GM04504 (cell line): ENCODE measurements at regions not wholly inside any gene's neighbourhood (a gene's known extent, or its start where the extent isn't known, plus 50 kb on each side); places are given as distances from the start of the nearest gene placed in this dataset.
"Not testable (repeated sequence)": the region's sequence is repeated elsewhere in the genome, so short reads cannot be mapped to it uniquely, and the experiment has no call there.

Experiments used
- DNase-seq: peaks from one replicate; pipeline ENCODE4 v3.0.0-alpha.2; 2012; ENCODE audit warnings: low read depth

GRCh38 chr1:25171013-25171412, 61.3 kb downstream of the SYF2 start:
- DNase-seq = not testable (repeated sequence)

DNA sequence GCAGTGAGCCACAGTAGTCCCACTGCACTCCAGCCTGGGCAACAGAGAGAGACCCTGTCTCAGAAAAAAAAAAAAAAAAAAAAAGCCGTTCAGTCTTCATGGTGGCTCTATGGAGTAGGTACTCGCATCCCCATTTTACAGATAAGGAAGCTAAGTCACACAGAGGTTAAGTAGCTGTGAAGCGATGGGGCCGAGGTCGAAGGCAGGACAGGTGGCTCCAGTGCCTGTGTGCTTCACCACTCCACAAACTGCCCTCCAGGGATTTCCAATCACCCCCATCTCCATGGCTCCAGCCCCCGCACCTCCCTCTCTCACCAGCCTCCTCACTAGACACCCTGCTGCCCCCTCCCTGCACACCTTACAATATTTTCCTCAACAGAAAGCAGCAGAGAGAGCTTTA, 61.9 kb downstream of the SYF2 start:
- DNase-seq = no peak

GRCh38 chr1:25169610-25170009, 62.7 kb downstream of the SYF2 start:
- no peak for DNase-seq

GRCh38 chr1:25169168-25169567, 63.1 kb downstream of the SYF2 start:
- no peak for DNase-seq

DNA sequence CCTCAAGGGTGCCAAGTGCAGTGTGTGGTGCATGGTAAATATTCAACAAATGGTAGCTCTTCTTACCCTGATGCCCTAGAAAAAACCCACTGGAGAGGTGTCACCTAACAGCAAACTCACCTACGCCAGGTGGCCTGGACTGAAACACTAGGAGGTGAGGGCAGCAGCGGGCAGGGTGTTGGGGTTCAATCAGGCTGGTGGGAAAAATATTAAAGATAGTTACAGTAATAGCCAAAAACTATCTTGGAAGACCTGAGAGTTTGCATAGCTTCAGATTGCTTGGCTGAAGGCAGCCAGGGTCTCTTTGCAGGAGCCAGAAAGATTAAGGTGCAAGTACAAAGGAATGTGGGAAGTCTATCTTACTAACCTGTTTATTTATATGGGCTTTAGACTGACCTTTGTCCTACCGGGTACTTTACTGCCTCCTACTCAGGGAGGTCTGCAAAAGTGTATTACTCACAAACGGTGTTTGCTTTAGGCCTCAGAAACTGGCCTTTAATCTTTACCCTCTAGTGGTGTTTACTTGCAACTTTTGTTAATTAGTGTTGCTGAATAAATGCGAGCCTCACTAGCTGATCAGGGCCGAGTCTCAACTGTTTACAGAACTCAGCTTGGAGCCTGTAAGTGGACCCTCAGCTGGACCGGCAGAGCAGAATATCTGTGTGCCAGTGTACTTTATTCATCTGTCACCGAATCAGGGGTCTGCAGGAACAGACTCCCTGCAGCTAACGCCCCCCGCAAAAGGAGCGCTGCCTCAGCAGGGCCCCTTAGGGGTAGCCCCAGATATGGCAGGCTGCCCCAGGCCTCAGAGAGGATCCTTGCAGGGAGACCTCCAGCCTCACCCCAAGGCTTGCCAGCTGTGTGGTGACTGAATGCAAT, 63.9 kb downstream of the SYF2 start:
- no peak for DNase-seq

GRCh38 chr1:25167269-25168192, 64.8 kb downstream of the SYF2 start:
- DNase-seq = no peak

DNA sequence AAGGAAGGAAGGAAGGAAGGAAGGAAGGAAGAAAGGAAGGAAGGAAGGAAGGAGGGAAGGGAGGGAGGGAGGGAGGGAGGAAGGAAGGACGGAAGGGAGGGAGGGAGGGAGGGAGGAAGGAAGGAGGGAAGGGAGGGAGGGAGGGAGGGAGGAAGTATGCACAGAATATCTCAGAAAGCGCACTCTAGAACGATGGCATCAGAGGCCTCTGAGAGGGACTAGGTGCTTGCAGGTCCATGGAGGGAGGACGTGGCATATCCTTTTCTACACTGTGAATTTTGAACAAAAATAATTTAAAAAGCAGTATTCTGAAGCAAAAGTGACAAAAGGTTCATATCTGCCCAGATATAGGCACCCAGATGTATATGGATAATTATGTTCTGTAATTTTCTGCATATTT, 65.5 kb downstream of the SYF2 start:
- no peak for DNase-seq

- DNase-seq = no peak
These were observed 68.3 kb downstream of the SYF2 start for GRCh38 chr1:25163986-25164385.

DNA sequence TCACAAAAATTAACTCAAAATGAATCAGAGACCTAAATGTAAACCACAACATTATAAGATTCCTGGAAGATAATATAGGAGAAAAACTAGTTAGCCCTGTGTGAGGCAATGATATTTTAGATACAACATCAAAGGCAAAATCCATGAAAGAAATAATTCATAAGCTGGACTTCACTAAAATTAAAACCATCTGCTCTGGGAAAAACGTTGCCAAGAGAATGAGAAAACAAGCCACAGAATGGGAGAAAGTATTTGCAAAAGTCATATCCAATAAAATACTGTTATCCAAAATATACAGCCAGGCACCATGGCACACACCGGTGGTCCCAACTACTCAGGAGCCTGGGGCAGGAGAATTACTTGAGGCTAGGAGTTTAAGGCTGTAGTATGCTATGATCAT, 70.3 kb downstream of the SYF2 start:
- DNase-seq = peak; percentile 30

DNA sequence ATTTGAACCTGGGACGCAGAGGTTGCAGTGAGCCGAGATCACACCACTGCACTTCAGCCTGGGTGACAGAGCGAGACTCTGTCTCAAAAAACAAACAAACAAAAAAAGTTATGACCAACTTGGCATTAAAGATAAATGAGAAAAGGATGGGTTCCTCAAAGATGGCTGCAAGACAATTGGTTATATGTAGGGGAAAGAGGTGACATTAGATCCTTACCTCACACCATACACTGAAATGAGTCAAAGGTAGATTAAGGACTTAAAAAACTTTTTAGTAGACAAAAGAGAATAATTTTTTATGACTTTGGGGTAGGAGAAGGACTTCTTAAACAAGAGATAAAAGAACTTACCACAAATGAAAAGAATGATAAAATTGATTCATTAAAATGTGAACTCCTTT, 74.5 kb downstream of the SYF2 start:
- DNase-seq = no peak

DNA sequence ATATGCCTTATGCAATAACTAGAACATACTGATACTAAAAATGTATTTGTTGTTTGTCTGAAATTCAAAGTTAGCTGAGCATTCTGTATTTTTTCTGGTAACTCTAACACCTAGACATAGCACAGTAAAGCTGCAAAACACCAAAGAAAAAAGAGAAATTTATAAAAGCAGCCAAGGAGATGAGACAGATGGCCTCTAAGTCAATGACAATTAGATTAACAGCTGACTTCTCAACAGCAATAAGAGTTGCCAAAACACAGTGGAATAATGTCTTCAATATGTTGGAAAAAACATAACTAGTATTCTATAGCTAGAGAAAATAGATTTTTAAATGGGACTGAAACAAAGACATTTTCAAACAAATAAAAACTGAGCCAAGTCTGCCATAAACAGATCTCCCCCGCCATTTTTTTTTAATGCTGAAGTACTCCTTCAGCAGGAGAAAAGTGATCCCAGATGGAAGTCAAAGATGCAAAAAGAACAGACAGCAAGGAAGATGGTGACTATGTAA, 81.3 kb downstream of the SYF2 start:
- DNase-seq = no peak

DNA sequence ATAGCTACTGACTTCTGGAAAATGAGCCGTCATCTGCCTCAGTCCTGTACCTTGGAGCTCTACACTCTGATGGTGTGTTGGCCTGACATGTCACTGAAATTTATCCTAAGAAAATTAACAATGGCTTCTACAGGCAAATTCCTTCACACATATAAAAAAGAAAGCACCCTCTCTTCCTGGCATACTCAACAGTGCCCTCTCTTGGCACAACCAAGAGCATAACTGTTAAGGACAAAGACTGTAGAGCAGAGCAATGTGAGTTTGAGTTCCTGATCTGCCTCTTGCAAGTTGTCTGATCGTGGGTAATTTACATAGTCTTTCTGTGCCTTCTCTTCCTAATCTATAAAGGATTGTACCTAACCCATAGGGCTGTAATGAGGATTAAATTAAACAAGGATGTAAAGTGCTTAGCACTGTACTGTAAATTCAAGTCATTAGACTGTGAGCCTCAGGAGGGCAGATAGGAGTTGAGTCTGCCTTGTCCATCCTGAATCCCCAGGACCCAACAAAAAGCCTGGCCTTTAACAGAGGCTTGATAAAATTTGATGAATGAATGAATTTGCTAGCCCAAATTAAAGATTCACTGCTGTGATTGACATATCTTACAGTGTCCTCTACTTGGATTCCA, 83.5 kb downstream of the SYF2 start:
- DNase-seq = no peak

GRCh38 chr1:25146451-25146855, 85.8 kb downstream of the SYF2 start:
- no peak for DNase-seq

GRCh38 chr1:25145775-25146393, 86.4 kb downstream of the SYF2 start:
- DNase-seq = no peak

GRCh38 chr1:25140073-25140797, 92.1 kb downstream of the SYF2 start:
- DNase-seq = no peak

DNA sequence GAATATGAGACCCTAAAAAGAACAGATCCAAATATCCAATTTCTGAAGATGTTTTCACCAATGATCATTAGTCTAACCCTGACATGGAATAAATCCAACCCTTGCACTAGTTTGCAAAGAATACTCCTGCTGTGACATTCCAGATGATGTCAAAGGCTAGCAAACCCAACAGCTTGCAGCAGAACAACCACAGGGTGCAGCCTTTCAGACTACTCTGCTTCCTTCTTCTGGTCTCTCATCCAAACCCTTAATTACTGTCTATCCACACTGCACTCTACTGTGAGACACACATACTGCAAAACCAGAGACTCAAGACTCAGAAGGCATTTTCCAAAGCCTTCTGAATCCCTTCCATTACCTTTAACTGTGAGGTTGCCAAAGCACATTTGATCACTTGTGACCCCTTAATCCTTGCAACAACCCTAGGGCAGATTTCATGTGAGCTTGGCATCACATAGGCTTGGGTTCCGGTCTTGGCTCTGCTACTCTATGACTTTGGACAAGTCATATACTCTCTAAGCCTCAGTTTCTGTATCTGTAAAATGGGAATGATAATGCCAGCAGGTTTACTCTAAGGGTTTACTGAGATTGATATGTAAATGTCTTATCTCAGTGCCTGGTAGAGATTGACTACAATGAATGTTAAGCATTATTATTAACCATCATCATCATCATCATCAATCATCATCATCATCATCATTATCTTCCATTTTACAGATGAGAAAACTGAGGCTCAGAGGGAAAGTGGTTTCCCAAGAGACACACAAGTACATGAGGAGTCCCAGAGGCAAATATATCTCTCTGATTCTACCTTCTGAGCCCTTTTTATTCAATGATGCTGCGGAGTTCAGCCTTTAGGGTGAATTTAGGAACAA, 94.5 kb downstream of the SYF2 start:
- no peak for DNase-seq

DNA sequence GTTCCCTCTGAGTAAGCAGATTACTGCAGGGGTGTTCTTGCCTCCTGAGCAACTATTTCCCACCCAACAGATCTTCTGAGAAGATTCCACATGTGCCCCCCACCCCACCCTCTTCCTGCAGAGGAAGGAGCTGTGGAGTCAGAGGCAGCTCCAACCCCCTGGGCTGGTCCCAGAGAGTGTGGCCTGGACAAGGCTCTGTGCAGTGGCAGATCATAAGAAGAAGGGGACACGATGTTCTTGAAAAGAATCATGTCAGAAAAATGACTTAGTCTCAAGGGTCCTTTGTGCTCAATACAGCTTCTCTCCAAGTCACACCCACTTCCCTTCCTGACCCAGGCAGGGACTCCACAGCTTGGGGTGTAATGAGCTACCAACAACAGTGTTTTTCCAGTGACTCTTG, 95.2 kb downstream of the SYF2 start:
- no peak for DNase-seq

DNA sequence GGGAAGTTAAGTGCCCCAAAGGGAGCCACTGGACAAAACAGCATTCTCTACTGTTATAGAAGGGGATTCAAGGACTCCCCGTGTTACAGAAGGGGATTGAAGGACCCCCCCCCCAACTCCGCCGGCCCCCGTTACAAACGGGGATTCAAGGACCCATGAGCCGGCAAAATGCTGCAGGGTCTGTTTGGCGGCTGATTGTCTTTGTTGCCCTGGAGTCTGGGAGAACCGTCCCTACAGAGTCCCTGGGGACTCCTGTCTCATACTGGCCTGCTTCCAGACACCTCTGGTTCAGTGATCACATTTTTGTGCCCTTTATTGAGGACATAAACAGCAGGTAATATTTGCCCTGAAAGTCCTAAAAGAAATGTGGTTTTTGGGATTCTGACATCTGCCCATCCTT, 96.4 kb downstream of the SYF2 start:
- no peak for DNase-seq

DNA sequence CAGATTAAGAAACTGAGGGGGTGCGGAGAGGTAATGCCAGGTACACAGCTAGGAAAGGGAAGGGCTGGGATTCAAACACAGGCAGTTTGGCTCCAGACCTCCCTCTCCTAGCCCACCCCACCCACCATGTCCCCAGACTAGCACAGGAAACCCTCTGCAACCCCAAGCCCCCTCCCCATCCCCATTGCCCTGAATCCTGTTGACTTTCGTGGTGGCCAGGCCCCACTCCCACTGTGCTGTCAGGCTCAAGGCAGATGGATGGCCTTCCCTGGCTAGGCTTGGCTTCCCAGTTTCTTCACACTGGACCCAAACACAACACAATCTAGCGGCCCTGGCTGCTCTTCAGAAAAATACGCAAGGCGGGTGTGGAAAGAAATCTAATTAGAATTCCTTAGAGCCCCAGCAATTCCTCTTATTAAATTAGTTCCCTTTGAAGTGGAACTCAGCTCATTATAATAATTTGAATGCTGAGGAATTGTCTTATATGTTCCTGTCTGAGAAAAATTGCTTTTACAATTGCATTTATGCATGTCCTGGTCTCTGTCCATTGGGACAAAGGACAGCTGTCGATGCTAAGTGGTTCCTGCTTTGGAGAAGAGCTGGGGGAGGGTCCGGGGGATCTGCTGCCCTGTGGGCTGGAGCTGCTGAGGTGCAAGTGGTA, 97.4 kb downstream of the SYF2 start:
- no peak for DNase-seq

DNA sequence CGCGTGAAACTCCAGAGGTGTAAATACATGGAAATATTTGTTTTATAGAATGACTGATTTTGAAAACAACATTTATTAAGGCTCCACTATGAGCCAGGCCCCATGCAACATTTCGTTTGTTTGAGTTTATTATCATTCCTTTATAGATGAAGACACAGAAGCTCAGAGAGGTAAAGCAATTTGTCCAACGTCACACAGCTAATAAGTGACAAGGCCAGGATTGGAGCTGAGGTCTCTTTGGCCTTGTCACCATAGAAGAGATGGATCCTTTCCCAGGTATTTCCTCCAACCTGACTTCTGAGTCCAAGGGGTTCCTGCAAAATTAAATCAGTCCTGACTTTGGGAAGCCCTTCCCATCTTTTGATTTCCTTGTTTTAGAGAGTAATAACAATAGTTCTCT, 98.0 kb downstream of the SYF2 start:
- DNase-seq = no peak
